Upper lobe of right lung (tissue), 1 donor: ENCODE measurements at regions not wholly inside any gene's neighbourhood (a gene's known extent, or its start where the extent isn't known, plus 50 kb on each side); places are given as distances from the start of the nearest gene placed in this dataset.

Experiments
- ATAC-seq: fragments of 200-7000 bp; cut with Tn5 transposase; one replicate; pipeline ENCODE4 v1.9.1; 2020; ENCODE audit warnings: mild to moderate bottlenecking, moderate library complexity
- DNase-seq: peaks from one replicate; pipeline ENCODE4 v3.0.0-alpha.2; 2020
- H3K27ac ChIP-seq: fragments of 200-600 bp; one replicate; pipeline ENCODE4 v1.8.0; 2022
- H3K27me3 ChIP-seq: fragments of 200-600 bp; one replicate; pipeline ENCODE4 v1.8.0; 2022; ENCODE audit warnings: mild to moderate bottlenecking
- H3K36me3 ChIP-seq: fragments of 200-600 bp; one replicate; pipeline ENCODE4 v1.8.0; 2022
- H3K4me1 ChIP-seq: fragments of 200-600 bp; one replicate; pipeline ENCODE4 v1.8.0; 2022
- H3K4me3 ChIP-seq: fragments of 200-600 bp; one replicate; pipeline ENCODE4 v1.8.0; 2022; ENCODE audit warnings: mild to moderate bottlenecking
- H3K9me3 ChIP-seq: fragments of 200-600 bp; one replicate; pipeline ENCODE4 v1.8.0; 2022
- intact Hi-C: fragments of 100-400 bp; cut with DNase I; formaldehyde crosslinking; loops from one replicate; pipeline ENCODE4 v1.11.0; 2022
- TF ChIP-seq, protein P1 (sequence below): fragments of 200-600 bp; IDR thresholded peaks from one replicate; pipeline ENCODE4 v1.8.0; 2022; ENCODE audit warnings: antibody characterized with exemption
- donor health status: DM: no; HTN: yes; CAD: no; lungs with severe emphysema.

DNA sequence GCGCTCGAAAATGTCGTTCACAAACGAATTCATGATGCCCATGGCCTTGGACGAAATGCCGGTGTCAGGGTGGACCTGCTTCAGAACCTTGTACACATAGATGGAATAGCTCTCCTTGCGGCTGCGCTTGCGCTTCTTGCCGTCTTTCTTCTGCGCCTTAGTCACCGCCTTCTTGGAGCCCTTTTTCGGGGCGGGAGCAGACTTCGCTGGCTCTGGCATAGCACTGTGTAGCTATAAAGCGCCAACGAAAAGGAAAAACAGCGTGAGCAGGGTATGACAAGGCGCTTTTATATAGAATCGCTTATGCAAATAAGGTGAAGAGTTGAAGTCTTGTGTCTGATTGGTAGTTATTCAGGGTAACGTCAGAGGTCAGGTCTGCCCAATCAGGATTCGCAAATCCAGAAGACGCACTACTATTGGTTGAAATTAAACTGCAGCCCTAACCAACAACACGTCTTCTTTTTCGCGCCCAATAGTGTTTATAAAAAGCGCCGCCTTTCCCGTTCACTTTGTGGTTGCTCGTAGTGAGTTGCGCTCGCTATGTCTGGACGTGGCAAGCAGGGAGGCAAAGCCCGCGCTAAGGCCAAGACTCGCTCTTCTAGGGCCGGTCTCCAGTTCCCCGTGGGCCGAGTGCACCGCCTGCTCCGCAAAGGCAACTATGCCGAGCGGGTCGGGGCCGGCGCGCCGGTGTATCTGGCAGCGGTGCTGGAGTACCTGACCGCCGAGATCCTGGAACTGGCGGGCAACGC is 114.8 kb upstream of the PRSS16 start:
- Histone ChIP-seq H3K36me3 (no peaks in the 10 kb centered on the region), H3K9me3 (no peaks in the 10 kb centered on the region), H3K27ac (peak overlapping the region; percentile 80), H3K27me3 (no peaks in the 10 kb centered on the region), H3K4me3 (peak overlapping the region; percentile 56), H3K4me1 (peaks cover 6% of the 10 kb centered on the region)
- DNase-seq (peak; percentile 81), ATAC-seq (peak; percentile 97)
- intact Hi-C loops, result no loop called here
- TF ChIP-seq, protein P1, sequence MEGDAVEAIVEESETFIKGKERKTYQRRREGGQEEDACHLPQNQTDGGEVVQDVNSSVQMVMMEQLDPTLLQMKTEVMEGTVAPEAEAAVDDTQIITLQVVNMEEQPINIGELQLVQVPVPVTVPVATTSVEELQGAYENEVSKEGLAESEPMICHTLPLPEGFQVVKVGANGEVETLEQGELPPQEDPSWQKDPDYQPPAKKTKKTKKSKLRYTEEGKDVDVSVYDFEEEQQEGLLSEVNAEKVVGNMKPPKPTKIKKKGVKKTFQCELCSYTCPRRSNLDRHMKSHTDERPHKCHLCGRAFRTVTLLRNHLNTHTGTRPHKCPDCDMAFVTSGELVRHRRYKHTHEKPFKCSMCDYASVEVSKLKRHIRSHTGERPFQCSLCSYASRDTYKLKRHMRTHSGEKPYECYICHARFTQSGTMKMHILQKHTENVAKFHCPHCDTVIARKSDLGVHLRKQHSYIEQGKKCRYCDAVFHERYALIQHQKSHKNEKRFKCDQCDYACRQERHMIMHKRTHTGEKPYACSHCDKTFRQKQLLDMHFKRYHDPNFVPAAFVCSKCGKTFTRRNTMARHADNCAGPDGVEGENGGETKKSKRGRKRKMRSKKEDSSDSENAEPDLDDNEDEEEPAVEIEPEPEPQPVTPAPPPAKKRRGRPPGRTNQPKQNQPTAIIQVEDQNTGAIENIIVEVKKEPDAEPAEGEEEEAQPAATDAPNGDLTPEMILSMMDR, result no peak

DNA sequence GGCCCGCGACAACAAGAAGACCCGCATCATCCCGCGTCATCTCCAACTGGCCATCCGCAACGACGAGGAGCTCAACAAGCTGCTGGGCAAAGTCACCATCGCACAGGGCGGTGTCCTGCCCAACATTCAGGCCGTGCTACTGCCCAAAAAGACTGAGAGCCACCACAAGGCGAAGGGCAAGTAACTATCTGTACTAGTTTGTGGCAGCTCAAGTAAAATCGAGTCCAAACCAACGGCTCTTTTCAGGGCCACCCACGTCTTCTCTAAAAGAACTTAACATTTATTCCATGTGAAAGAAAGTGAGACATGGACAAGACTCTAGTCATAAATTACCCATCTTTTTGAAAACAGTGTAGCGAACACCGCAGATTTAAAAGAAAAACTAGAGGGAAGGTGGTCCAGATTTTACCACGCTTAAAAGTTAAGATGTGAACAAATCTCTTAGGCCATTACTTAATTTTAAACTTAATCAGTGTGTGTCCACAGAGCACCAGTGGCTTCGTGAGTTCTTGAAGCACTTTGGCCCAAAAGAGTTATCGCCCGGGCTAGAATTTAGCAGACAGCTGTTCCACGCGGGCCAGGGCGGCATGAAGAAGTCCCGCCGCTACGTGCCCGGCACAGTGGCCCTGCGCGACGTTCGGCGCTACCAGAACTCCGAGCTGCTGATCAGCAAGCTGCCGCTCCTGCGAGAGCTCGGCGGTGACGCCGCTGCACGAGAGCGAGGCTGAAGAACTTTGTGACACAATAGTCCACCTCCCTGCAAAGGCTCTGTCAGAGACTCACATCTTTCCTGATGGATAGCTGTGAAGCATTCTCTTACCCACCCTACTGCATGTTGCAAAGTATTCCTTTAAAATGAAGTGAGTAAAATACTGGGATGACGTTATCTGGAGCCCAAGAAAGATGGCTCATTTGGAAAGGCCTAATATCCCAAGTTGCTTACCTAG is 113.9 kb upstream of the PRSS16 start:
- Histone ChIP-seq H3K4me3 (peak overlapping the region; percentile 56), H3K27me3 (no peaks in the 10 kb centered on the region), H3K9me3 (no peaks in the 10 kb centered on the region), H3K27ac (peak overlapping the region; percentile 77), H3K4me1 (peaks cover 6% of the 10 kb centered on the region), H3K36me3 (peaks cover 3% of the 10 kb centered on the region)
- DNase-seq, result peak; percentile 84
- intact Hi-C loops, result no loop called here
- ATAC-seq, result peak; percentile 40
- TF ChIP-seq, protein P1, result no peak

DNA sequence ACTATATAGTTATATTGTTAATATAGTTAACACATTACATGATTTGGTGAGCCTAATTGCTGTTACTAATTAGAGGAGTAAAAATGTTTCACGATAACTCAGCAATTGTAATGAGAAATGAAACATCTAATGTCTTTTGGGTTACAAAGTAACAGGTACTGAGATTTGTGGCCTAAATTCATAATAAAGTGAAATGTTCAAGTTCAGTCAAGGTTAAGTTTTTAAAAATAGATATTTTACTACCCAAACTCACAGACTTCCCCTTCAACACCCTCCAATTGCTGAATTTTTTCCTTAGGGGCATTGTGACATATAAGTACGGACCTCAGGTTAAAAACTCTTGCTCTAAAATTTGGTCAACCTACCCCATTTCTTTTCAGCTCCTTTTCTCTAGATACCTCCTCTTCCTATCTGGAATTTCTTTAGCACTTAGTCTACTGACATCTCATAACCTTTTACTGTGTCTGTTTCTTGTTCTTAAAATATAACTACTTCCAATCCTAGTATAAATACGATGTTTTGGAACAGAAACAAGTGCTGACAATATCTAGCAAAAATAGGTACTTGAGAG is 112.3 kb upstream of the PRSS16 start:
- no peak for DNase-seq
- H3K4me1 ChIP-seq, result peaks cover 10% of the 10 kb centered on the region
- H3K27ac ChIP-seq, result no peak overlapping the region
- H3K36me3 ChIP-seq, result peaks cover 3% of the 10 kb centered on the region
- H3K27me3 ChIP-seq, result no peaks in the 10 kb centered on the region
- ATAC-seq, result no peak
- no peaks in the 10 kb centered on the region for H3K9me3 ChIP-seq
- H3K4me3 ChIP-seq, result no peak overlapping the region
- intact Hi-C loops, result no loop called here
- TF ChIP-seq, protein P1, result no peak

DNA sequence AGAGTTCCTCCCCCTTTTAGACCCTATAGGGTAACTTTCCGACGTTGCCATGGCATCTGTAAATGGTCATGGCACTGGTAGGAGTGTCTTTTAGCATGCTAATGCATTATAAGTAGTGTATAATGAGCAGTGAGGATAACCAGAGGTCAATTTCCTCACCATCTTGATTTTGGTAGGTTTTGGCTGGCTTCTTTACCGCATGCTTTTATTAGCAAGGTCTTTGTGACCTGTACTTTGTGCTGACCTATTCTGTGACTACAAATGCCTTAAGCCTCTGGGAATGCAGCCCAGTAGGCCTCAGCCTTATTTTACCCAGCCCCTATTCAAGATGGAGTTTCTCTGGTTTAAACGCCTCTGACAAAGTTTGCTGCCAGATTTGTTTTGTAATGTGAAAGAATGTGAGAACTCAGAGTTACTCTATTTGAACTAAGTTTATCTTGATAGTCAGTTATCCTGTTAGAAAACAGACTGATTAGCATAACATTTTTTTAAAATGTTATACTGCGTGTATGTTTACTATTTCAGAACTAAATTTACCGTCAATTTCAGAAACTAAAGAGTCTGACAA is 111.3 kb upstream of the PRSS16 start:
- Histone ChIP-seq H3K27me3 (no peaks in the 10 kb centered on the region), H3K9me3 (no peaks in the 10 kb centered on the region), H3K4me1 (peaks cover 10% of the 10 kb centered on the region), H3K4me3 (no peak overlapping the region), H3K27ac (no peak overlapping the region), H3K36me3 (peaks cover 3% of the 10 kb centered on the region)
- TF ChIP-seq, protein P1, result no peak
- DNase-seq (no peak), ATAC-seq (no peak)
- intact Hi-C loops, result no loop called here

DNA sequence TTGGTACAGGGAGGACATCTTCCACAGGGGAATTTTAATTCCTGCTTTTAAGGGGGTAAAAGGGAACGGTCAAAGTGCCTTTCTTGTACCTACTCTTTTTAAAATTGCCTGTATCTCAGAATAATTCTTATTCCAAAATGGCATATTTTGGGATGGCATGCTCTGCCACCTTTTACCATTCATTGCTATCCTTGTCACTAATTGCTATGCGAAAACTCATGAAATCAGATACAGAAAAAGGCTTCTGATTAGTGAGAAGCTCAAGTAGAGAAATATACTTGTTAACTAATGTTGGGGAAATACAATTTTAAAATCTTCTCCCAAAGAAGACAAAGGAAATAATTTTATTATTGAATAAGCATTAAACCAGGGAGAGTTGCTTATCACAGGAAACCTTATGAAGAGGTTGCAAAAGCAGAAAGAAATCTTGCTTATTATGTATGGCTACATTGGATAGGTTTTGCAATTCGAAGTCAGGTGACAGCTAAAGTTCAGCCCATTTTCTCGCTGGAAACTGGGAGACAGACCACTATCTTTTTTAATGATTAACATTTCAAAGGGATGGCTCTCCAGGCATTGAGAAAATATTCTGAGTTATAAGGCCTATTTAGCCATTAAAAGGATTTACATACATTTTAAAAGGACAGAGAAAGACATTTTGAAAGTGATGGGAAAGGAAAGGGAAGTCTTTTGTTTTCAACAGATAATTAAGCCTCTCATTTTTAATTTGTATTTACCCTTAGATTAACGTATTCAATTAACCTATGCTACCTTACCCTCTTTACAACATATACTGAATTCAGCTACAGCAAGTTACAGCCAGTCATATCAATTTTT is 110.3 kb upstream of the PRSS16 start:
- Histone ChIP-seq H3K27ac (no peak overlapping the region), H3K4me1 (peaks cover 16% of the 10 kb centered on the region), H3K9me3 (no peaks in the 10 kb centered on the region), H3K27me3 (no peaks in the 10 kb centered on the region), H3K36me3 (peaks cover 3% of the 10 kb centered on the region), H3K4me3 (no peak overlapping the region)
- intact Hi-C loops, result no loop called here
- DNase-seq (no peak), ATAC-seq (no peak)
- TF ChIP-seq, protein P1, result no peak
